ENCODE measurements at regions not wholly inside any gene's neighbourhood (a gene's known extent, or its start where the extent isn't known, plus 50 kb on each side); places are given as distances from the start of the nearest gene placed in this dataset.

DNA sequence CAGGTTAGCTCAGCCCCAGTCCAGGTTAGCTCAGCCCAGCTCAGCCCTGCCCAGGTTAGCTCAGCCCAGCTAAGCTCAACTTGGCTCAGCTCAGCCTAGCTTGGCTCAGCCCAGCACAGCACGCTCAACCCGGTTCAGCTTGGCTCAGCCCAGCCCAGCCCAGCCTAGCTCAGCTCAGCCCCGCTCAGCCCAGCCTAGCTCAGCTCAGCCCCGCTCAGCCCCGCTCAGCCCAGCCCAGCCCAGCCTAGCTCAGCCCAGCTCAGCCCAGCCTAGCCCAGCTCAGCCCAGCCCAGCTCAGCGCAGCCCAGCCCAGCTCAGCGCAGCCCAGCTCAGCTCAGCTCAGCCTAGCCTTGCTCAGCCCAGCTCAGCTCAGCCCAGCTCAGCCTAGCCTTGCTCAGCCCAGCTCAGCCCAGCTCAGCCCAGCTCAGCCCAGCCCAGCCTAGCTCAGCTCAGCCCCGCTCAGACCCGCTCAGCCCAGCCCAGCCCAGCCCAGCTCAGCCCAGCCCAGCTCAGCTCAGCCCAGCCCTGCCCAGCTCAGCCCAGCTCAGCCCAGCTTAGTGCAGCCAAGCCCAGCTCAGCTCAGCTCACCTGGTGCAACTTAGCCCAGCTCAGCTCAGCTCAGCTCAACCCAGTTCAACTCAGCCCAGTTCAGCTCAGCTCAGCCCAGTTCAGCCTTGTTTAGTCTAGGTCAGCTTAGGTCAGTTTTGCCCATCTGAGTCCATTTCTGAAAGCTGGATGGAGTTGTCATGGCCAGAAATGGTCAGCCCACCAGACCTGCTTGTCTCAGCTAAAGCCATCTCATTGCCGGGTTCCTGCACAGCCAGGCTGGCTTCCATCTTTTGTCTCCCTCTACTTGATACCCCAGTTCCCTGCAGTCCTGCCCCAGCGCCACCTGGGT is 333.6 kb downstream of the TMEM121 start:
- DNase-seq, result no peak

DNA sequence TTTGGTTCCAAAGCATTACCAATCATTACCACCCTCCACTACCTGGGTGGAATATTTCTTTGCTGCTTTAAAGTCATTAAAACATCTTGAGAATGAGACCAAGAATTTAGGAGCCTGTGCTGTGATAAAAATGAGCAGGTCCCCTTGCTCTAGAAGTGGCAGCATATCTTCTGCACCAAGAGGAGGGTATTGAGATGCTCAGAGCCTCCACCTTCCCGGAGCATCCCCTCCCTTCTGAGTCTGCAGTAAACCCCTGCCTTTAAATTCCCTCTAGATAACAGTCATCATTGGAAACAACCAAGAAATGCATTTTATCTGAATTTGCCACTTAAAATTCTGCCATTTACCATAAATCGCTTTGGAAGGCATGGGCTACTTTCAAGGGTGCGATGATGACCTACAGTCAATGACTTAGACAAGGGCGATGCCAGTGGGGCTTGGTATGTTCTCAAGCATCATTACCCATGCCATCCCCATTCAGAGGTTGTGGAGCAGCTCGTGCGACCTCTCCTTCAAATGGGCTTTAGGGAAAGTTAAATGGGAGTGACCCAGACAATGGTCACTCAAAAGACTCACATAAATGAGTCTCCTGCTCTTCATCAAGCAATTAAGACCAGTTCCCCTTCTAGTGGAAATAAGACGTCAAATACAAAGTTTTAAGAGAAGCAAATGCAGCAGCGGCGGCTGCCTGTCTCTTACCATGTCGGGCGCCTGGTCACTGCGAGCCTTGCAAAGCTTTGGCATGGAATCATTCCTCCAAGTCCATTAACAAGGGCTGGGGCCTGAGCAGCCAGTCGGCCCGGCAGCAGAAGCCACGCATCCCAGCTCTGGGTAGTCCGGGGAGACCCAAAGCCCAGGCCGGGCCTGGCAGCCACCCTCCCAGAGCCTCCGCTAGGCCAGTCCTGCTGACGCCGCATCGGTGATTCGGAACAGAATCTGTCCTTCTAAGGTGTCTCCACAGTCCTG is 334.5 kb downstream of the TMEM121 start:
- DNase-seq, result no peak

DNA sequence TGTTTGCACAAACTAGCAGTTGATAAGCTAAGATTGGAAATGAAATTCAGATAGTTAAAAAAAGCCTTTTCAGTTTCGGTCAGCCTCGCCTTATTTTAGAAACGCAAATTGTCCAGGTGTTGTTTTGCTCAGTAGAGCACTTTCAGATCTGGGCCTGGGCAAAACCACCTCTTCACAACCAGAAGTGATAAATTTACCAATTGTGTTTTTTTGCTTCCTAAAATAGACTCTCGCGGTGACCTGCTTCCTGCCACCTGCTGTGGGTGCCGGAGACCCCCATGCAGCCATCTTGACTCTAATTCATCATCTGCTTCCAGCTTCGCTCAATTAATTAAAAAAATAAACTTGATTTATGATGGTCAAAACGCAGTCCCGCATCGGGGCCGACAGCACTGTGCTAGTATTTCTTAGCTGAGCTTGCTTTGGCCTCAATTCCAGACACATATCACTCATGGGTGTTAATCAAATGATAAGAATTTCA is 335.6 kb downstream of the TMEM121 start:
- DNase-seq, result no peak

DNA sequence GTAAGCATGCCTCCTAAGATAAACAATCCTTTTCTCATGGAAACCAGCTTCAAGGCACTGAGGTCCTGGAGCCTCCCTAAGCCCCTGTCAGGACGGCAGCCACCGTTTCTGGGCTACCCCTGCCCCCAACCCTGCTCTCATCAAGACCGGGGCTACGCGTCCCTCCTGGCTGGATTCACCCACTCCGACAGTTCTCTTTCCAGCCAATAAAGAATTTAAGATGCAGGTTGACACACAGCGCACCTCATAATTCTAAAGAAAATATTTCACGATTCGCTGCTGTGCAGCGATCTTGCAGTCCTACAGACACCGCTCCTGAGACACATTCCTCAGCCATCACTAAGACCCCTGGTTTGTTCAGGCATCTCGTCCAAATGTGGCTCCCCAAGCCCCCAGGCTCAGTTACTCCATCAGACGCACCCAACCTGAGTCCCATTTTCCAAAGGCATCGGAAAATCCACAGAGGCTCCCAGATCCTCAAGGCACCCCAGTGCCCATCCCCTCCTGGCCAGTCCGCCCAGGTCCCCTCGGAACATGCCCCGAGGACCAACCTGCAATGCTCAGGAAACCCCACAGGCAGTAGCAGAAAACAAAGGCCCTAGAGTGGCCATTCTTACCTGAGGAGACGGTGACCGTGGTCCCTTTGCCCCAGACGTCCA is 336.3 kb downstream of the TMEM121 start:
- DNase-seq, result no peak

DNA sequence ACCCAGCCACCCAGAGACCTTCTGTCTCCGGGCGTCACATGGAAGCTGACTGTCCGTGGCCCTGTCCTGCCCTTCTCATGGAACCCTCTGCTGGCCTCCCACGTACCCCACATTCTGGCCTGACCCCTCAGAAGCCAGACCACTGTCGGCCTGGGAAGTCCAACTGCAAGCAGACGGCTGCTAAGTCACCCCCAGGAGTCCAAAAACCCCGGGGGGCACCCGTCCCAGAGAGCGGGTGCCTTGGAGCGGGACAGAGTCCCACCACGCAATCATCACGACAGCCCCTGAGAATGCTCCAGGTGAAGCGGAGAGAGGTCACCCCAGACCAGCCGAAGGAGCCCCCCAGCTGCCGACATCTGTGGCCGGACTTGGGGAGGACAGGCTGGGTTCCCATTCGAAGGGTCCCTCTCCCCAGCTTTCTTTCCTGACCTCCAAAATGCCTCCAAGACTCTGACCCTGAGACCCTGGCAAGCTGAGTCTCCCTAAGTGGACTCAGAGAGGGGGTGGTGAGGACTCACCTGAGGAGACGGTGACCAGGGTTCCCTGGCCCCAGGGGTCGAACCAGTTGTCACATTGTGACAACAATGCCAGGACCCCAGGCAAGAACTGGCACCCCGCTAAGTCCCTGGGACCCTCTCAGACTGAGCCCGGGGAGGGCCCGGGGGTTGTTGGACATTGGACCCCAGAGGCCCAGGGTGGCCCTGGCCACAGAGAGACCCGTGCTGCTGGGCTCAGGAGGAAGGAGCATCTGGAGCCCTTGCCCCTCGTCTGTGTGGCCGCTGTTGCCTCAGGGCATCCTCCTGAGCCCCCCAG is 337.1 kb downstream of the TMEM121 start:
- no peak for DNase-seq

DNA sequence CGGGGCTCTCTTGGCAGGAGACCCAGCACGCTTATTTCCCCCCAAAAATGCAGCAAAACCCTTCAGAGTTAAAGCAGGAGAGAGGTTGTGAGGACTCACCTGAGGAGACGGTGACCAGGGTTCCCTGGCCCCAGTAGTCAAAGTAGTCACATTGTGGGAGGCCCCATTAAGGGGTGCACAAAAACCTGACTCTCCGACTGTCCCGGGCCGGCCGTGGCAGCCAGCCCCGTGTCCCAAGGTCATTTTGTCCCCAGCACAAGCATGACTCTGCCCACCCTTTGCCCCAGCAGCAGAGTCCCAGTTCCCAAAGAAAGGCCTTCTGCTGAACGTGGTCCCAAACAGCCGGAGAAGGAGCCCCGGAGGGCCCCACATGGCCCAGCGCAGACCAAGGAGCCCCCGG is 337.7 kb downstream of the TMEM121 start:
- no peak for DNase-seq

DNA sequence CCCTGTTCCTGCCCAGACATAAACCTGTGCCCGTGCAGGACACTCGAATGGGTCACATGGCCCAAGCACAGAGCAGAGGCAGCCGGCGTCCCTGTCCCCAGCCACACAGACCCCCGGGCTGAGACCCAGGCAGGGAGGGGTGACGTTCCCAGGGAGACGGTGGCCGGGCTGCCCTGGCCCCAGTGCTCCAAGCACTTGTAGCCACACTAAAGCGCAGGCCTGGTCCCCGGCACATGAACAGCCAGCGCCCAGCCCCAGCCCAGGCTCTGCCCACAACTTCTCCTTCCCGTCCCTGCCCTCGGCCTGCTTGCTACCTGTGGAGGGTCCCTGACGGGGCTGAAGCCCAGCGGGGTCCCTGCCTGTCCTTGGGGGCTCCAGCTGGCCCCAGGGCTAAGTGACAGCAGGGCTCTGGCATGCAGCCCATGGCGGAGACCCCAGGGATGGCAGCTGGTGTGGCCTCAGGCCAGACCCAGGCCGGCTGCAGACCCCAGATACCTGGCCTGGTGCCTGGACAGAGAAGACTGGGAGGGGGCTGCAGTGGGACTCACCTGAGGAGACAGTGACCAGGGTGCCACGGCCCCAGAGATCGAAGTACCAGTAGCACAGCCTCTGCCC is 338.4 kb downstream of the TMEM121 start:
- DNase-seq, result no peak

DNA sequence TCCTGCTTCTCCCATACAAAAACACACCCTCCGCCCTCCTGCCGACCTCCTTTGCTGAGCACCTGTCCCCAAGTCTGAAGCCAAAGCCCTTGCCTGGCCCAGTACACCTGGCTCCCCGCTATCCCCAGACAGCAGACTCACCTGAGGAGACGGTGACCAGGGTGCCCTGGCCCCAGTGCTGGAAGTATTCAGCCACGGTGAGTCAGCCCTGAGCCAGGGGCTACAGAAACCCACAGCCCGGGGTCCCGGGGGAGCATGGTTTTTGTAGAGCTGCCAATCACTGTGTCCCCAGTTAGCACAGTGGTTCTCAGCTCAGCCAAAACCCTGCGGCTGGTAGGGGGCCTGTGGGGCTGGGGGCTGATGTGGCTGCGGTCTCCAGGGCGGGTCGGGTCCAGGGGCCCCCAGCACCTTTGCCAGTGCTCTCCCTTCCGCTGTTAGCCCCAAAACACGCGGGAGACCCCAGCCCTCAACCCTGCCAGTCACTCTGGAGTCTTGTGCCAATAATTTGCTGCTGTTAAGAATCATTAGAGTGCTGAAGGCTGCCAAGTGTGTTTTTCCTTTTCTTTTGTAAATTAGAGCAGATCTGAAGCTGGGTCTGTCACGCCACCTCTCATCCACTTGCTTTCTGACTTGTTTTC is 339.0 kb downstream of the TMEM121 start:
- DNase-seq, result no peak

DNA sequence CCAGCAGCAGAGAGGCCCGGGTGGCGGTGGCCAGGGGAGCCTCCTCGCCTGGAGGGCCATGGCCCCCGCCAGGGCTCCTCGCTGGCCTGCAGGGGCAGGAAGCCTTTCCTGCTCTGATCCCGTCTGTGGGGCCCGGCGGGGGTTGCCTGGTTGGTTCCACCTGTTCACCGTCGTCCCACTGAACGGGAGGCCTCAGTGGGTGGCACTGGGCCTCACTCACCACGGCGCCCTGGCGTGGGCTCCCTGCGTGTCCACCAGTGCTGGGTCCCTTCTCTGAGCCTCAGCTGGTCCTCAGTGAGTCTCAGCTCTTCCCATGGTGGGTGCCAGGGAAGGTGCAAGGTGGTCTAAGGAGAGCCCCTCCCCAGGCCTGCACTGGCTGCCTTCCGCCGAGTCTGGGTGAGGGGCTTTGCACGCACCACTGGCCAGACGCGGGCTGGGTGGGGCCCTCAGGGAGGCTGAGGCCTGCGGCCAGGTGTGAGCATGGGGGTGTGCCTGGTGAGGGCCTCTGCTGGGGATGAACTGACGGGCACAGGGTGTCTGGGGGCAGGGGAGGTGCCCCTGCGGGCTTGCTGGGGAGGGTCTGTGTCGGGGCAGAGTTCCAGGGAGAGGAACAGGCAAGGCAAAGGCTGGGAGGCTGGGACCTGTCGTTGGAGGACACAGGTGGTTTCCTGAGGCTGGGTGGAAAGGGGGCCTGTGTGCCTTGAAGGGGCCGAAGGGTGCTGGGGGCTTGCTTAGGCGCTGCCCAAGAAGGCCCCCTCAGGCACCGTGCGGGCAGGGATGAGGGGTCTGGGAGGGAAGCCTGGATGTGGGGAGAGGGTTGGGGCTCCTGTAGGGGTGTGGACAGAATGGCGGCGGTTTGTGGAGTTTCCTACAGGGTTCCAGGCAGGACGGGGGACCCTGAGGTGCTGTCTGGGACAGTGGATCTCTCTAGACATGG is 339.8 kb downstream of the TMEM121 start:
- DNase-seq, result no peak

DNA sequence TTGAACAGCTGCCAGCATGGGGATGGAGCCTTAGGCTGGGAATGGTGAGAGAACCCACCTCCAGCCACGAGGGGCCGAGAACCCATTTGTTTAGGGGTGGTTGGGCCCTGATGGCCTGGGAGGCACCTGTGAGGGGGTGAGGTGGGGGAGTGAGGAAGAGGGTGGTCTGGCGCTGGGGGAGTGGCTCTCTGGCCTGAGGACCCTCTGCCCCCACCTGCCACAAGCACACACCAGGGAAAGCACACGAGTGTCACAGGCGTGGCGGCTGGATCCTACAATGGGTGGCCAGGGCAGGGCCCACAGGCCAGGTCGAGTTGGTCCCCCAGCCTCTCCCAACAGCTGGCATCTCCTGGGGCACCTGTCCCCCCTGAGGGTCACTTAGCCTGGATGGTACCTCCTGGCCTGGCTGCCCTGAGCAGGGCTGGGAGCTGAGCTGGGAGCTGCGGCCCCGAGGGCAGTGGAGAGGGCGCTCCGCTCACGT is 340.5 kb downstream of the TMEM121 start:
- DNase-seq, result no peak

DNA sequence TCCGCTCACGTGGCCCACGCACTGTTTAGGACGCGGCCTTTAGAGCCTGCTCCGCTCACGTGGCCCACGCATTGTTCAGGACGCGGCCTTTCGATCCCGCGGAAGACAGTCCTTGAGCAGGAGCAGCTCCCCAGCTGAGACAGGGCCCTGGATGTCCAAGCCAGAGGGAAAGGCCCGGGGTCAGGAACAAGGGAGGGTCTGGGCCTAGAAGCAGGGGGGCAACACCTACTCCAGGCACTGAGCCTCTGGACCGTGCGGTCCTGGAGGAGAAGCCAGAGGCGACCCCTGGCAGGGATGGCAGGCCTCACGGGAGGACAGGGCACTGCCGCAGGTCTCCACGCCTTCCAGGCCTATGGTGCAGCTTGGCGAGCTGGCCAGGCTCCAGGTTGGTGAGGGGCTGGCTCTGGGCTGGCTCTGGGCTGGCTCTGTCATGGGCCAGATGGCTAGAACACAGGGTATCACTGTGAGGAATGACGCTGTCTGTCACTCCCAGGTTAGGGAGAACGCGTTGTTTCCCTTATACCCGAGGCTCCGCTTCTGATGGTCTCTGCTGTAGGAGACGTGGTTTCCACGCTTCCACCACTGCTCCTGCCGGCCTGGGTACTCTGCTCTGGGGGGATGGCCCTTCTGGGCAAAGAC is 341.7 kb downstream of the TMEM121 start:
- no peak for DNase-seq

DNA sequence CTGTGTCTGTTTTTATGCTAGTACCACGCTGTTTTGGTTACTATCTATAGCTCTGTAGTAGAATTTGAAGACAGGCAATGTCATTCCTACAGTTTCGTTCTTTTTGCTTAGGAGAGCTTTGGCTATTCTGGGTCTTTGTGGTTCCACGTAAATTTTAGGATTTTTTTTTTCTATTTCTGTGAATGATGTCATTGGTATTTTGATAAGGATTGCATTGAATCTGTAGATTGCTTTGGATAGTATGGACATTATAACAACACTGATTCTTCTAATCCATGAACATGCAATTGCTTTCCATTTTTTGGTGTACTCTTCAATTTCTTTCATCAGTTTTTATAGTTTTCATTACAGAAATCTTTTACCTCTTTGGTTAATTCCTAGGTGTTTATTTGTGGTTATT is 345.2 kb downstream of the TMEM121 start:
- no peak for DNase-seq

DNA sequence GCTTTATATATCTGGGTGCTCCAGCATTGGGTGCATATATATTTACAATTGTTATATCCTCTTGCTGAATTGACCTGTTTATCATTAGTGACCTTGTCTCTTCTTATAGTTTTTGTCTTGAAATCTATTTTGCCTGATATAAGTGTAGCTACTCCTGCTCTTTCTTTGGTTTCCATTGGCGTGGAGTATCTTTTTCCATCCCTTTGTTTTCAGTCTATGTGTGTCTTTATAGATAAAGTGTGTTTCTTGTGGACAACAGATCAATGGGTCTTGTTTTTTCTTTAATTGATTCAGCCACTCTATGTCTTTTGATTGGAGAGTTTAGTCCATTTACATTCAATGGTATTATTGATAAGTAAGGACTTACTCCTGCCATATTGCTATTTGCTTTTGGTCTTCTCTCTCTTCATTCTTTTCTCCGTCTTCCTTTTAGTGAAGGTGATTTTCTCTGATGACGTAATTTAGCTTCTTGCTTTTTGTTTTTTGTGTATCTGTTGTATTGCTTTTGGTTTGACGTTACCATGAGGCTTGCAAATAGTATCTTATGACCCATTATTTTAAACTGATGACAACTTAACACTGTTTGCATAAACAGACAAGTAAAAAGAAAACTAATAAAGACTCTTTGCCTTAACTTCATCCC is 347.6 kb downstream of the TMEM121 start:
- DNase-seq, result no peak

DNA sequence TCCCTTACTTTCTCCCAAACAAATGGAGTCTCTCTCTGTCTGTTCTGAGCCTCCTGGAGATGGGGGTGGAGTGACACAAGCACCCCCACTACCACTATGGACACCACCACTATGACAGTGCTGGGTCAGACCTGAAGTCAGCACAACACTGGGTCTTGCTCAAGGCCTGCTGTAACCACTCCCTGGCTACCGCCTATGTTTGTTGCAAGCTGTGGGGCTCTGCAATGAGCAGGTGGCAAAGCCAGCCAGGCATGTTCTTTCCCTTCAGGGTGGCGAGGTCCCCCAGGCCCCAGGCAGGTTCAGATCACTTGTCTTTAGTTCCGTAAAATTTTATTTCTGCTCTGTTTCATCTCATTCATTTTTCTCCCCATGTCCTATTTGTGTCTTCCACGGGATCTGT is 349.8 kb downstream of the TMEM121 start:
- no peak for DNase-seq

DNA sequence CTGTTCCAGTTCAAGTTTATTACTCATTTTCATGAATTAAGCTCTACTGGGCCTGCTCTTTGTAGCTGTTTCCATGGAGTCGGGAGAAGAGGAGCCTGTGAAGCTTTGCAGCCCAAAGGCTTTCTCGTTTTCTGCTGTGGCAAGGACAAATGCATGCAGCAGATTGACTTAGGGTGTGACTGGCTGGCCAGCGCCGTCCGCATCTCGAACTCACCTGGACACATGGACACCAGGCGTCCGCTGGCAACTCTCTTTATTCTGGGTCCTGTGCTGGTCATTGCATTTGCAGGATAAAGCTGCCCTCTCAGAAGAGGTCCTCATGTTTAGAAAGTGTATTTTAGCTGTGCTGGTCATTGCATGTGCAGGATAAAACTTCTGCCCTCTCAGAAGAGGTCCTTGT is 350.4 kb downstream of the TMEM121 start:
- DNase-seq, result no peak

DNA sequence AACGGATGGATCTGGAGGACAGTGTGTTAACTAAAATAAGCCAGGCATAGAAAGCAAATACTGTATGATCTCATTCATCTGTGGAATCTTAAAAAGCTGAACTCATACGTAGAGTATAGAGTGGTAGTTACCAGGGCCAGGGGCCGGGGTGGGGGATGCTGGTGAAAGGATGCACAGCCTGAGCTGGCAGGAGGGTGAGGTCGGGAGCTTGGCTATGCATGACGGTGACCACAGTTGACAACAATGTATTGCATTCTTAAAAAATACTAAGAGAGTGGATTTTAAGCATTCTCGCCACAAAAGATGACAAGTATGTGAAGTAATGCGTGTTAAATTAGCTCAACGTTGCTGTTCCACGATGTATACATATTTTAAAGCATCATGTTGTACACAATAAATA is 351.3 kb downstream of the TMEM121 start:
- no peak for DNase-seq

DNA sequence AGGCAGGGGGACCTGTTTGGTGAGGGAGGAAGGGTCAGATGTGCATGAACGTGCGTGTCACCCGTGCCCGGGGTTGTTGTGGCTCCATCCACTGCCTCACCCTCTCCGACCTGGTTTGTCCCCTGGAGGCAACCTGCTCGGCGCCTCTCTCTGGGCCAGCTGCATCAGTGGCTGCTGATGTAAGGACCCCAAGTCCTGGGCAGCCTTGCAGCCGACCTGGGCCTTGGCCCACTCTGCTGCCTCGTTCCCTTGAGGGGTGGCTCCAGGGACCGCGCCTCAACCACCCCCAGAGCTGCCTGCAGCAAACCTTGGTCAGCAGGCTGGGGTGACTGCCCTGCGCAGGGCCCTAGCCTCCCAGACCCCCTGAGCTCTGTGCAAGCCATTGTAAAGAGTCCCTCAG is 351.7 kb downstream of the TMEM121 start:
- no peak for DNase-seq

DNA sequence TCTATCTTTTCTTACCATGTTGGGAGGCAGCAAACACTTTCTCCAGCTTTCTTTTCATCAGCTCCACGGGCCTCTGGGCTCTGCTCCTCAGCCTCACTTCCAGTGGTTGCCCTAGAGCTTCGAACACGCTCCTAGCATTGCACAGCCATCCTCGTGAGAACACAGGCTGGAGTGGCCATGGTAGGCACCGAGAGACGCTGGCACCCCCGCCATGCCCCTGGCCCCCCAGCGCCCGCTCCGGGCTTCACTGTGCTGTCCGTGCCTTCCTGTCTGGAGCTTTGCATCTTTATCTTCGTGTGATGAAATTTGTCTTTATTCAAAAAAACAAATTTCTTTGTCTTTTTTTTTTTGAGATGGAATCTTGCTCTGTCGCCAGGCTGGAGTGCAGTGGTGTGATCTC is 352.2 kb downstream of the TMEM121 start:
- DNase-seq, result no peak

DNA sequence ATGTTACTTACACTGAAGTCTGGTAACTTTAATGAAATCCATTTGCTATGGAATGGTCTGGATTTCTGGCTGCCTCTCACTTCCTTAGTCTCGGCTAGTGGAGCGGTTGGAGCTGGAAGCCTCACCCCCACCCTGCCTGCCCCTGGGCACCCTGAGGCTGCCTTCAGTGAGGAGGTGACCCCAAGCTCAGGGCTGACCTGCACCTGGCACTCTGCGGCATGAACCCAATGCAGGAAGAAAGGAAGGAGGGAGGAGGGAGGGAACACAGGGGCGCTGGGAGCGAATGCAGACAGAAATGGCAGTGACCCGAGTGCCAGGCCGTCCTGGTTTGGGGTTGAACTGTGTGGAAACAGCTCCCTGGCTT is 353.1 kb downstream of the TMEM121 start:
- no peak for DNase-seq

Data from inflammatory macrophage (primary cell).